GM12878 (cell line): ENCODE measurements at regions not wholly inside any gene's neighbourhood (a gene's known extent, or its start where the extent isn't known, plus 50 kb on each side); places are given as distances from the start of the nearest gene placed in this dataset.

Experiments used
- ATAC-seq: fragments of 200-7000 bp; cut with Tn5 transposase; 3 replicates; pipeline ENCODE4 v1.9.1; 2020; ENCODE audit warnings: mild to moderate bottlenecking, moderate library complexity
- BruUV-seq: library from RNA; stranded (reverse); fragments of 400-500 nt; replicated peaks from 2 replicates; lab custom pipeline; 2021; lab: Mats Ljungman, UMichigan
- CTCF ChIA-PET: fragments of 300-600 bp; sonication (Branson Sonifier 250); formaldehyde crosslinking; extraction: SDS; loops from one replicate; lab custom pipeline; 2021; ENCODE audit warnings: inconsistent platforms; lab: Yijun Ruan, JAX
- POLR2A ChIA-PET: fragments of 350-600 bp; formaldehyde crosslinking; extraction: SDS; loops from one replicate; lab custom pipeline; 2021; ENCODE audit warnings: inconsistent platforms; lab: Charles Lee
- RAD21 ChIA-PET: fragments of 300-600 bp; sonication (Branson Sonifier 250); formaldehyde crosslinking; loops from one replicate; lab custom pipeline; 2023; ENCODE audit warnings: antibody characterized with exemption; ENCODE audit not compliant: unreplicated experiment; lab: Charles Lee
- SMC1A ChIA-PET: fragments of 300-600 bp; sonication (Branson Sonifier 250); formaldehyde crosslinking; loops from one replicate; lab custom pipeline; 2023; ENCODE audit not compliant: unreplicated experiment, uncharacterized antibody; lab: Charles Lee
- DNase-seq: peaks from one replicate; pipeline ENCODE4 v3.0.0-alpha.2; 2011; ENCODE audit warnings: low read depth, low spot score
- FAIRE-seq: peaks from 3 replicates; lab custom pipeline; 2011; peaks lifted over from hg19 to GRCh38; lab: Jason Lieb, UNC
- H2AFZ ChIP-seq: 2 replicates; pipeline ENCODE4 v1.6.0; 2011; ENCODE audit warnings: low read depth, low read length, control low read depth; ENCODE audit not compliant: control insufficient read depth
- H3K27ac ChIP-seq: 2 replicates; pipeline ENCODE4 v1.5.1; 2011; ENCODE audit warnings: control low read depth; ENCODE audit not compliant: control insufficient read depth, insufficient read depth
- H3K27me3 ChIP-seq, 2 experiments: replicated peaks in 1 of 2; 2 replicates each; pipeline versions ENCODE4 v1.6.0 to v1.6.1; 2011; ENCODE audit warnings: low read length in 1 of 2; ENCODE audit not compliant: control insufficient read depth in 2 of 2, insufficient read depth in 2 of 2
- H3K36me3 ChIP-seq, 2 experiments: 2 replicates each; pipeline ENCODE4 v1.5.1; 2011; ENCODE audit warnings: low read length in 1 of 2; ENCODE audit not compliant: control insufficient read depth in 2 of 2, insufficient read depth in 2 of 2
- H3K4me1 ChIP-seq: 2 replicates; pipeline ENCODE4 v1.6.1; 2011; ENCODE audit warnings: mild to moderate bottlenecking, low read length, moderate library complexity, mixed read lengths; ENCODE audit not compliant: control insufficient read depth, insufficient read depth
- H3K4me2 ChIP-seq: 2 replicates; pipeline ENCODE4 v1.6.0; 2011; ENCODE audit warnings: control low read depth; ENCODE audit not compliant: control insufficient read depth, insufficient read depth
- H3K4me3 ChIP-seq: fragments of 200-600 bp; sonication (generic); 2 replicates; pipeline ENCODE4 v1.5.1; 2016
- H3K79me2 ChIP-seq: 2 replicates; pipeline ENCODE4 v1.6.0; 2011; ENCODE audit warnings: low read length; ENCODE audit not compliant: control insufficient read depth, insufficient read depth
- H3K9ac ChIP-seq: 2 replicates; pipeline ENCODE4 v1.8.0; 2011; ENCODE audit warnings: low read length, control low read depth, mixed read lengths; ENCODE audit not compliant: control insufficient read depth, insufficient read depth
- H3K9me3 ChIP-seq: replicated peaks from 3 replicates; pipeline ENCODE4 v1.5.1; 2011; ENCODE audit warnings: mild to moderate bottlenecking, low read length; ENCODE audit not compliant: control insufficient read depth, insufficient read depth
- H4K20me1 ChIP-seq: 2 replicates; pipeline ENCODE4 v1.6.0; 2011; ENCODE audit not compliant: control insufficient read depth, insufficient read depth
- GABPA ChIP-seq: IDR thresholded peaks from 2 replicates; pipeline ENCODE4 v1.6.1; 2014; ENCODE audit warnings: antibody characterized with exemption, low read depth, mild to moderate bottlenecking, inconsistent platforms
- HDGF ChIP-seq: fragments of 450-650 bp; IDR thresholded peaks from 2 replicates; pipeline ENCODE4 v1.6.1; 2016; ENCODE audit warnings: antibody characterized with exemption
- MEF2A ChIP-seq: IDR thresholded peaks from 2 replicates; pipeline ENCODE4 v1.6.1; 2011; ENCODE audit warnings: low read depth, mild to moderate bottlenecking, low read length, moderate library complexity; ENCODE audit not compliant: insufficient read depth
- MYB ChIP-seq: fragments of 150-350 bp; IDR thresholded peaks from 2 replicates; pipeline ENCODE4 v1.6.1; 2014; ENCODE audit warnings: mild to moderate bottlenecking, low read depth, low read length, borderline replicate concordance
- NFYB ChIP-seq: IDR thresholded peaks from 2 replicates; pipeline ENCODE4 v1.6.1; 2011; ENCODE audit warnings: low read depth, mild to moderate bottlenecking, low read length, improper control_type of control experiment, moderate library complexity; ENCODE audit not compliant: insufficient read depth
- POU2F2 ChIP-seq: IDR thresholded peaks from 3 replicates; pipeline ENCODE4 v1.6.1; 2011; ENCODE audit warnings: low read depth, mild to moderate bottlenecking, low read length, borderline replicate concordance
- RAD21 ChIP-seq: IDR thresholded peaks from 2 replicates; pipeline ENCODE4 v1.6.1; 2011; ENCODE audit warnings: mild to moderate bottlenecking, low read depth, low read length, moderate library complexity; ENCODE audit not compliant: insufficient read depth
- RBBP5 ChIP-seq: fragments of 200-600 bp; sonication (generic); conservative IDR thresholded peaks from 2 replicates; pipeline ENCODE4 v1.6.1; 2016
- RCOR1 ChIP-seq: conservative IDR thresholded peaks from 2 replicates; pipeline ENCODE4 v1.6.1; 2012; ENCODE audit warnings: low read depth, low read length, improper control_type of control experiment
- TARDBP ChIP-seq: IDR thresholded peaks from 2 replicates; pipeline ENCODE4 v1.6.1; 2016; ENCODE audit warnings: borderline replicate concordance
- ZNF274 ChIP-seq: IDR thresholded peaks from one replicate; pipeline ENCODE4 v1.8.0; 2011; ENCODE audit not compliant: insufficient read length, insufficient read depth
- ZSCAN29 ChIP-seq: fragments of 450-650 bp; IDR thresholded peaks from 2 replicates; pipeline ENCODE4 v1.6.1; 2017; ENCODE audit warnings: mild to moderate bottlenecking, moderate library complexity
- WGBS: methylation state at CpG from one replicate; pipeline ENCODE4 v1.1.6; 2016; ENCODE audit warnings: low lambda C conversion rate; ENCODE audit not compliant: insufficient replicate concordance, insufficient coverage; ENCODE audit errors: missing lambda C conversion rate; 5-methylcytosine and 5-hydroxymethylcytosine counted together
- in situ Hi-C: fragments of 300-500 bp; cut with MboI; formaldehyde crosslinking; loops from 9 replicates; pipeline ENCODE4 v1.14.3; 2018; ENCODE audit warnings: mixed read lengths
- intact Hi-C: fragments of 100-400 bp; cut with micrococcal nuclease; formaldehyde crosslinking; loops from one replicate; pipeline ENCODE4 v1.14.2; 2022; ENCODE audit not compliant: unreplicated experiment
- TF ChIP-seq, protein P1 (sequence below): fragments of 450-650 bp; formaldehyde crosslinking; IDR thresholded peaks from 2 replicates; pipeline ENCODE4 v1.4.0; 2020; ENCODE audit warnings: mild to moderate bottlenecking, moderate library complexity
- TF ChIP-seq, protein P2 (sequence below): fragments of 150-350 bp; IDR thresholded peaks from 2 replicates; pipeline ENCODE4 v1.6.1; 2016; ENCODE audit warnings: low read depth, low read length
- TF ChIP-seq, protein P3 (sequence below): fragments of 450-650 bp; conservative IDR thresholded peaks from 2 replicates; pipeline ENCODE4 v1.6.1; 2017; ENCODE audit warnings: mild to moderate bottlenecking, moderate library complexity

DNA sequence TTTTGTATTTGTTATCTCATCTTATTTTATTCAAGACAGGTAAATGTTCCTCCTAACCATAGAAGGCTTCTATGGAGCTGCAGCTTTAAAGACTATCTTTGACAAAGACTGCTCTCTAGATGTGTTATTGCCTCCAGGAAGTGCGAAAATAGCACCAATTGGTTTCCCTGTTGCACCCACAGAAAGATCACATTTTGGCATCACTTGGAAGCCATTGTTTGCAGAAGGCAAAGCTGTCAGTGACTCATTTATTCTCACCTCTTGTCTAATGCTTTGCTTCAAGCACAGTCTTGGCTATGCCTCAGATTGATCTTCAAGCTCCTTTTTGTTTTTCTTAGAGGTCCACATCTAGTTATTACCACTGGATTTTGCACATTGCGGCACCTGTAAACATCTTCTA, 150.3 kb downstream of the PCDH7 start:
- DNase-seq (no peak), FAIRE-seq (no peak), ATAC-seq (no peak)
- Histone ChIP-seq H3K27me3 (no peaks in the 10 kb centered on the region), H3K9me3 (no peaks in the 10 kb centered on the region), H3K27ac (no peak overlapping the region), H4K20me1 (no peaks in the 10 kb centered on the region), H2AFZ (no peak overlapping the region), H3K9ac (no peak overlapping the region), H3K4me1 (no peaks in the 10 kb centered on the region), H3K36me3 (no peaks in the 10 kb centered on the region), H3K4me2 (no peak overlapping the region), H3K4me3 (no peak overlapping the region), H3K79me2 (no peaks in the 10 kb centered on the region)
- 43% methylated on average over 2 of the region's 2 CpGs for WGBS
- SMC1A ChIA-PET, result no interaction called here
- in situ Hi-C loops, result no loop called here
- RAD21 ChIA-PET, result no interaction called here
- POLR2A ChIA-PET, result no interaction called here
- BruUV-seq, result no TSS peak
- CTCF ChIA-PET, result no interaction called here
- intact Hi-C loops, result no loop called here
- no peak for TF ChIP-seq HDGF
- no peak for TF ChIP-seq ZSCAN29
- TF ChIP-seq MYB, result no peak
- TF ChIP-seq TARDBP, result no peak
- no peak for TF ChIP-seq ZNF274
- TF ChIP-seq MEF2A, result no peak
- TF ChIP-seq RBBP5, result no peak
- TF ChIP-seq POU2F2, result no peak
- TF ChIP-seq GABPA, result no peak
- TF ChIP-seq, protein P1, sequence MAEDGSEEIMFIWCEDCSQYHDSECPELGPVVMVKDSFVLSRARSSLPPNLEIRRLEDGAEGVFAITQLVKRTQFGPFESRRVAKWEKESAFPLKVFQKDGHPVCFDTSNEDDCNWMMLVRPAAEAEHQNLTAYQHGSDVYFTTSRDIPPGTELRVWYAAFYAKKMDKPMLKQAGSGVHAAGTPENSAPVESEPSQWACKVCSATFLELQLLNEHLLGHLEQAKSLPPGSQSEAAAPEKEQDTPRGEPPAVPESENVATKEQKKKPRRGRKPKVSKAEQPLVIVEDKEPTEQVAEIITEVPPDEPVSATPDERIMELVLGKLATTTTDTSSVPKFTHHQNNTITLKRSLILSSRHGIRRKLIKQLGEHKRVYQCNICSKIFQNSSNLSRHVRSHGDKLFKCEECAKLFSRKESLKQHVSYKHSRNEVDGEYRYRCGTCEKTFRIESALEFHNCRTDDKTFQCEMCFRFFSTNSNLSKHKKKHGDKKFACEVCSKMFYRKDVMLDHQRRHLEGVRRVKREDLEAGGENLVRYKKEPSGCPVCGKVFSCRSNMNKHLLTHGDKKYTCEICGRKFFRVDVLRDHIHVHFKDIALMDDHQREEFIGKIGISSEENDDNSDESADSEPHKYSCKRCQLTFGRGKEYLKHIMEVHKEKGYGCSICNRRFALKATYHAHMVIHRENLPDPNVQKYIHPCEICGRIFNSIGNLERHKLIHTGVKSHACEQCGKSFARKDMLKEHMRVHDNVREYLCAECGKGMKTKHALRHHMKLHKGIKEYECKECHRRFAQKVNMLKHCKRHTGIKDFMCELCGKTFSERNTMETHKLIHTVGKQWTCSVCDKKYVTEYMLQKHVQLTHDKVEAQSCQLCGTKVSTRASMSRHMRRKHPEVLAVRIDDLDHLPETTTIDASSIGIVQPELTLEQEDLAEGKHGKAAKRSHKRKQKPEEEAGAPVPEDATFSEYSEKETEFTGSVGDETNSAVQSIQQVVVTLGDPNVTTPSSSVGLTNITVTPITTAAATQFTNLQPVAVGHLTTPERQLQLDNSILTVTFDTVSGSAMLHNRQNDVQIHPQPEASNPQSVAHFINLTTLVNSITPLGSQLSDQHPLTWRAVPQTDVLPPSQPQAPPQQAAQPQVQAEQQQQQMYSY (CRISPR knock-in tag), result no peak
- TF ChIP-seq, protein P2, sequence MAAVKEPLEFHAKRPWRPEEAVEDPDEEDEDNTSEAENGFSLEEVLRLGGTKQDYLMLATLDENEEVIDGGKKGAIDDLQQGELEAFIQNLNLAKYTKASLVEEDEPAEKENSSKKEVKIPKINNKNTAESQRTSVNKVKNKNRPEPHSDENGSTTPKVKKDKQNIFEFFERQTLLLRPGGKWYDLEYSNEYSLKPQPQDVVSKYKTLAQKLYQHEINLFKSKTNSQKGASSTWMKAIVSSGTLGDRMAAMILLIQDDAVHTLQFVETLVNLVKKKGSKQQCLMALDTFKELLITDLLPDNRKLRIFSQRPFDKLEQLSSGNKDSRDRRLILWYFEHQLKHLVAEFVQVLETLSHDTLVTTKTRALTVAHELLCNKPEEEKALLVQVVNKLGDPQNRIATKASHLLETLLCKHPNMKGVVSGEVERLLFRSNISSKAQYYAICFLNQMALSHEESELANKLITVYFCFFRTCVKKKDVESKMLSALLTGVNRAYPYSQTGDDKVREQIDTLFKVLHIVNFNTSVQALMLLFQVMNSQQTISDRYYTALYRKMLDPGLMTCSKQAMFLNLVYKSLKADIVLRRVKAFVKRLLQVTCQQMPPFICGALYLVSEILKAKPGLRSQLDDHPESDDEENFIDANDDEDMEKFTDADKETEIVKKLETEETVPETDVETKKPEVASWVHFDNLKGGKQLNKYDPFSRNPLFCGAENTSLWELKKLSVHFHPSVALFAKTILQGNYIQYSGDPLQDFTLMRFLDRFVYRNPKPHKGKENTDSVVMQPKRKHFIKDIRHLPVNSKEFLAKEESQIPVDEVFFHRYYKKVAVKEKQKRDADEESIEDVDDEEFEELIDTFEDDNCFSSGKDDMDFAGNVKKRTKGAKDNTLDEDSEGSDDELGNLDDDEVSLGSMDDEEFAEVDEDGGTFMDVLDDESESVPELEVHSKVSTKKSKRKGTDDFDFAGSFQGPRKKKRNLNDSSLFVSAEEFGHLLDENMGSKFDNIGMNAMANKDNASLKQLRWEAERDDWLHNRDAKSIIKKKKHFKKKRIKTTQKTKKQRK, result no peak
- TF ChIP-seq, protein P3, sequence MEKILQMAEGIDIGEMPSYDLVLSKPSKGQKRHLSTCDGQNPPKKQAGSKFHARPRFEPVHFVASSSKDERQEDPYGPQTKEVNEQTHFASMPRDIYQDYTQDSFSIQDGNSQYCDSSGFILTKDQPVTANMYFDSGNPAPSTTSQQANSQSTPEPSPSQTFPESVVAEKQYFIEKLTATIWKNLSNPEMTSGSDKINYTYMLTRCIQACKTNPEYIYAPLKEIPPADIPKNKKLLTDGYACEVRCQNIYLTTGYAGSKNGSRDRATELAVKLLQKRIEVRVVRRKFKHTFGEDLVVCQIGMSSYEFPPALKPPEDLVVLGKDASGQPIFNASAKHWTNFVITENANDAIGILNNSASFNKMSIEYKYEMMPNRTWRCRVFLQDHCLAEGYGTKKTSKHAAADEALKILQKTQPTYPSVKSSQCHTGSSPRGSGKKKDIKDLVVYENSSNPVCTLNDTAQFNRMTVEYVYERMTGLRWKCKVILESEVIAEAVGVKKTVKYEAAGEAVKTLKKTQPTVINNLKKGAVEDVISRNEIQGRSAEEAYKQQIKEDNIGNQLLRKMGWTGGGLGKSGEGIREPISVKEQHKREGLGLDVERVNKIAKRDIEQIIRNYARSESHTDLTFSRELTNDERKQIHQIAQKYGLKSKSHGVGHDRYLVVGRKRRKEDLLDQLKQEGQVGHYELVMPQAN, result no peak
- no peak for TF ChIP-seq RAD21
- TF ChIP-seq NFYB, result no peak
- no peak for TF ChIP-seq RCOR1
